ENCODE measurements at regions not wholly inside any gene's neighbourhood (a gene's known extent, or its start where the extent isn't known, plus 50 kb on each side); places are given as distances from the start of the nearest gene placed in this dataset.

- TF ChIP-seq POLR2A (IDR thresholded peaks at IDR 0.05), result no peak
- TF ChIP-seq, protein P1, sequence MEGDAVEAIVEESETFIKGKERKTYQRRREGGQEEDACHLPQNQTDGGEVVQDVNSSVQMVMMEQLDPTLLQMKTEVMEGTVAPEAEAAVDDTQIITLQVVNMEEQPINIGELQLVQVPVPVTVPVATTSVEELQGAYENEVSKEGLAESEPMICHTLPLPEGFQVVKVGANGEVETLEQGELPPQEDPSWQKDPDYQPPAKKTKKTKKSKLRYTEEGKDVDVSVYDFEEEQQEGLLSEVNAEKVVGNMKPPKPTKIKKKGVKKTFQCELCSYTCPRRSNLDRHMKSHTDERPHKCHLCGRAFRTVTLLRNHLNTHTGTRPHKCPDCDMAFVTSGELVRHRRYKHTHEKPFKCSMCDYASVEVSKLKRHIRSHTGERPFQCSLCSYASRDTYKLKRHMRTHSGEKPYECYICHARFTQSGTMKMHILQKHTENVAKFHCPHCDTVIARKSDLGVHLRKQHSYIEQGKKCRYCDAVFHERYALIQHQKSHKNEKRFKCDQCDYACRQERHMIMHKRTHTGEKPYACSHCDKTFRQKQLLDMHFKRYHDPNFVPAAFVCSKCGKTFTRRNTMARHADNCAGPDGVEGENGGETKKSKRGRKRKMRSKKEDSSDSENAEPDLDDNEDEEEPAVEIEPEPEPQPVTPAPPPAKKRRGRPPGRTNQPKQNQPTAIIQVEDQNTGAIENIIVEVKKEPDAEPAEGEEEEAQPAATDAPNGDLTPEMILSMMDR (IDR thresholded peaks at IDR 0.05), result no peak
Measured at GRCh38 chr21:17257784-17258183, 255.1 kb upstream of the CXADR start.
